ENCODE measurements at regions not wholly inside any gene's neighbourhood (a gene's known extent, or its start where the extent isn't known, plus 50 kb on each side); places are given as distances from the start of the nearest gene placed in this dataset.
"Not testable (repeated sequence)": the region's sequence is repeated elsewhere in the genome, so short reads cannot be mapped to it uniquely, and the experiment has no call there.

GRCh38 chr5:118185018-118185417 is 803.3 kb downstream of the DTWD2 start:
- no peak for DNase-seq (ENCODE audit: low spot score)

GRCh38 chr5:118176146-118176545 is 812.2 kb downstream of the DTWD2 start:
- no peak for DNase-seq (ENCODE audit: low spot score)

- no peak for DNase-seq (ENCODE audit: low spot score)
Measured at GRCh38 chr5:118174671-118175070, 813.7 kb downstream of the DTWD2 start.

GRCh38 chr5:118173340-118173739 is 815.0 kb downstream of the DTWD2 start:
- no peak for DNase-seq (ENCODE audit: low spot score)

- no peak for DNase-seq (ENCODE audit: low spot score)
Measured at GRCh38 chr5:118165619-118166018, 822.7 kb downstream of the DTWD2 start.

- no peak for DNase-seq (ENCODE audit: low spot score)
Measured at GRCh38 chr5:118156181-118156580, 832.2 kb downstream of the DTWD2 start.

- no peak for DNase-seq (ENCODE audit: low spot score)
Measured at GRCh38 chr5:118146824-118147223, 841.5 kb downstream of the DTWD2 start.

- no peak for DNase-seq (ENCODE audit: low spot score)
Measured at GRCh38 chr5:118144540-118144939, 843.8 kb downstream of the DTWD2 start.

GRCh38 chr5:118139361-118139760 is 849.0 kb downstream of the DTWD2 start:
- DNase-seq (ENCODE audit: low spot score), result no peak

- DNase-seq (ENCODE audit: low spot score), result no peak
Measured at GRCh38 chr5:118126159-118126558, 862.2 kb downstream of the DTWD2 start.

- DNase-seq (ENCODE audit: low spot score), result no peak
Measured at GRCh38 chr5:118125687-118126086, 862.7 kb downstream of the DTWD2 start.

- DNase-seq (ENCODE audit: low spot score), result no peak
Measured at GRCh38 chr5:118121258-118121657, 867.1 kb downstream of the DTWD2 start.

GRCh38 chr5:118115791-118116190 is 872.6 kb downstream of the DTWD2 start:
- DNase-seq (ENCODE audit: low spot score), result no peak

GRCh38 chr5:118111956-118112355 is 876.4 kb downstream of the DTWD2 start:
- DNase-seq (ENCODE audit: low spot score), result no peak

- not testable (repeated sequence) for DNase-seq (ENCODE audit: low spot score)
Measured at GRCh38 chr5:118107246-118107645, 881.1 kb downstream of the DTWD2 start.

GRCh38 chr5:118098716-118099115 is 889.6 kb downstream of the DTWD2 start:
- no peak for DNase-seq (ENCODE audit: low spot score)

- no peak for DNase-seq (ENCODE audit: low spot score)
Measured at GRCh38 chr5:118095115-118095514, 893.2 kb downstream of the DTWD2 start.

GRCh38 chr5:118088448-118088847 is 899.9 kb downstream of the DTWD2 start:
- DNase-seq (ENCODE audit: low spot score), result no peak

GRCh38 chr5:118076490-118076889 is 911.9 kb downstream of the DTWD2 start:
- no peak for DNase-seq (ENCODE audit: low spot score)

GRCh38 chr5:118070041-118070440 is 918.3 kb downstream of the DTWD2 start:
- DNase-seq (ENCODE audit: low spot score), result no peak

GRCh38 chr5:118069452-118069851 is 918.9 kb downstream of the DTWD2 start:
- no peak for DNase-seq (ENCODE audit: low spot score)

- DNase-seq (ENCODE audit: low spot score), result no peak
Measured at GRCh38 chr5:118068886-118069285, 919.5 kb downstream of the DTWD2 start.

- DNase-seq (ENCODE audit: low spot score), result not testable (repeated sequence)
Measured at GRCh38 chr5:118063836-118064235, 924.5 kb downstream of the DTWD2 start.

- no peak for DNase-seq (ENCODE audit: low spot score)
Measured at GRCh38 chr5:118060833-118061232, 927.5 kb downstream of the DTWD2 start.

GRCh38 chr5:118052503-118052902 is 935.8 kb downstream of the DTWD2 start:
- DNase-seq (ENCODE audit: low spot score), result no peak
